Loucy (cell line): ENCODE measurements at regions not wholly inside any gene's neighbourhood (a gene's known extent, or its start where the extent isn't known, plus 50 kb on each side); places are given as distances from the start of the nearest gene placed in this dataset.

ENCODE experiments used
- CTCF ChIP-seq: fragments of 200-600 bp; sonication (generic); conservative IDR thresholded peaks from 2 replicates; pipeline ENCODE4 v1.5.1; 2014; ENCODE audit warnings: mild to moderate bottlenecking, antibody characterized with exemption, low read length
- EZH2phosphoT487 ChIP-seq: fragments of 200-600 bp; IDR thresholded peaks from 2 replicates; pipeline ENCODE4 v1.6.1; 2018; ENCODE audit warnings: antibody characterized with exemption, mild to moderate bottlenecking, moderate library complexity, borderline replicate concordance

DNA sequence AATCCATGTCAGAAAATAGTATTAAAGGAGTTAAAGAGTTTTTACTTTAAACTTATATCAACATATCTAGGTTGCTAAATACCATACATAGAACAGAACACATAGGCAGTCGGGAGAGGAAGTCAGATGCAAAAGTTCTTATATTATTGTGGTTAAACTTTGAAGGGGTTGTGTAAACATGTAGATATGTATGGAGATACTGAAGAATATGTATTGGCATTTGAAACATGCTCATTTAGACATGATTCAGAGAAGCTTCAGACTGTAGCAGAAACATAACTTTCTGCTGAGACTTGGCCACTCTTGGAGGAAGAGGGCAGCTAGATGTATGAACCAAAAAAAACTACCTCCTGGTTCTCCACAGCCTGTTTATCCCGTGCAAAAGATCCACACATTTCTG lies 103.5 kb upstream of the FERD3L start:
- TF ChIP-seq CTCF (no peak), EZH2phosphoT487 (no peak)
